HG03039 (cell line): ENCODE measurements at regions not wholly inside any gene's neighbourhood (a gene's known extent, or its start where the extent isn't known, plus 50 kb on each side); places are given as distances from the start of the nearest gene placed in this dataset.
"Not testable (repeated sequence)": the region's sequence is repeated elsewhere in the genome, so short reads cannot be mapped to it uniquely, and the experiment has no call there.

Source experiments
- ATAC-seq: cut with Tn5 transposase; IDR thresholded peaks from one replicate; pipeline ENCODE4 v1.9.1; 2021; ENCODE audit warnings: mild to moderate bottlenecking, moderate library complexity; ENCODE audit not compliant: unreplicated experiment

GRCh38 chr11:41675205-41675604 lies 215.8 kb upstream of the LRRC4C start:
- no peak for ATAC-seq

GRCh38 chr11:41713030-41713429 lies 253.6 kb upstream of the LRRC4C start:
- ATAC-seq, result no peak

- no peak for ATAC-seq
Measured at GRCh38 chr11:41714101-41714500, 254.6 kb upstream of the LRRC4C start.

GRCh38 chr11:41716862-41717261 lies 257.4 kb upstream of the LRRC4C start:
- no peak for ATAC-seq

GRCh38 chr11:41720761-41721160 lies 261.3 kb upstream of the LRRC4C start:
- no peak for ATAC-seq

GRCh38 chr11:41728161-41728560 lies 268.7 kb upstream of the LRRC4C start:
- ATAC-seq, result not testable (repeated sequence)

GRCh38 chr11:41775296-41775695 lies 315.8 kb upstream of the LRRC4C start:
- ATAC-seq, result no peak

DNA sequence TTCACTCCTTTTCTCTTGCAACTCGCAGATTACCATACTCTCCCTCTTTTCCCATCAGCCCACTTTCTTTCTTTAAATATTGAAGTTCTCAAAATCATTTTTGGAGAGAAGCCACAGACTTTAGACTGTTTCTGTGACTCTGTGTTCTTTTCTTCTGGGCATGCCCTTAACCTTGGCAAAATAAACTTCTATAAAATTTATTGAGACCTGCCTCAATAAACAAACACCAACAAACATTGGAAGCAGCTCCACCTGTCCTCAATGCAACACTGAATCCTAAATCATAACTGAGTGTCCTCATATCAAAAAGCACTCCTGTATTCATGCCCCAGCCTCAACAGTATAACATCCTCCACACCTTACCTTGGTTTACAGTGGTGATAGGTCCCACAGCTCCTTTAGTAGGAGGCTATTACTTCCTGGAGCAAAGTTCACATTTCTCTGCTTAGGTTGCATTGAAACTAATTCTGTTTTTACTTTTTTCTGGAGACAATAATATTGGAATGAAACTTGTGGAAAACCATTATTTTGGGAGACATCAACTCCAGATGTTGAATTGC lies 320.0 kb upstream of the LRRC4C start:
- no peak for ATAC-seq

DNA sequence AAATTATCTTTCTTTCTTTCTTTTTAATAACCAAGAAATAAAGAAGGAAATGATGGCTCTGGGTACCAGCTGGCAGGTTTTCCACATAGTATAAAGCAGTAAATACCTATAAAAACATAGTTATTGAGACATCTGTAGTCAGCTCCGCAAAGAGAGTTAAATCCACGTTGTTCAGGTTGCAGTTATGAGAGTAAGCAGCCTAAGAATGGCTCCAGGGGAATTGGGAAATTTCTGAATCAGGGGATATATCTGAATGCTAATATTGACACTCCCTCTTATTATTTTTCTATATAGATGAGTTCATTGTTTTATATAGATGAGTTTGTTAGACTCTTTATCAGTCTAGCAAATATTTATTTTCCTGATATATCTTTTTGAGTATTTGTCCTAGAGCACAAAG lies 322.0 kb upstream of the LRRC4C start:
- no peak for ATAC-seq

- no peak for ATAC-seq
Measured at GRCh38 chr11:41784513-41785335, 325.3 kb upstream of the LRRC4C start.

- ATAC-seq, result no peak
Measured at GRCh38 chr11:41786087-41786486, 326.6 kb upstream of the LRRC4C start.

- no peak for ATAC-seq
Measured at GRCh38 chr11:41788177-41788576, 328.7 kb upstream of the LRRC4C start.

DNA sequence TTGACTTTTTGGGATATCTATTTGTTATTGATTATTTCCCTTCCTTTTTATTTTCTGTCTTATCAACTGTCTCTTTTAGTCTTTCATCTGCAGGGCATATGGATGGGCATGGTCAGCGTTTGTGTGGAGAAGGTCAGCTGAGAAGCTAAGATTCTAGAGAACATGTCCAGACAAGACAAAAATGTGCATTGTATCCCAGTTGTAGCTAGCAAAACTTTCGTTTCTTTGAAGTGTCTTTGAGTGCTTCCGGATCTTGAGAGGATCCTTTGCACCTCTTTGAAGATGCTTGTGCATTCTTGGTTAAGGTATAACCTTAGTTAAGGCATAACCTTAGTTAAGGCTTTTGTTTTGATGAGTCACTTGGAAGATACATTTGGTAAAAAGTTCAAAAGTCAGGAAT lies 329.9 kb upstream of the LRRC4C start:
- ATAC-seq, result no peak

GRCh38 chr11:41795004-41795403 lies 335.6 kb upstream of the LRRC4C start:
- ATAC-seq, result no peak

GRCh38 chr11:41799754-41800153 lies 340.3 kb upstream of the LRRC4C start:
- ATAC-seq, result no peak

DNA sequence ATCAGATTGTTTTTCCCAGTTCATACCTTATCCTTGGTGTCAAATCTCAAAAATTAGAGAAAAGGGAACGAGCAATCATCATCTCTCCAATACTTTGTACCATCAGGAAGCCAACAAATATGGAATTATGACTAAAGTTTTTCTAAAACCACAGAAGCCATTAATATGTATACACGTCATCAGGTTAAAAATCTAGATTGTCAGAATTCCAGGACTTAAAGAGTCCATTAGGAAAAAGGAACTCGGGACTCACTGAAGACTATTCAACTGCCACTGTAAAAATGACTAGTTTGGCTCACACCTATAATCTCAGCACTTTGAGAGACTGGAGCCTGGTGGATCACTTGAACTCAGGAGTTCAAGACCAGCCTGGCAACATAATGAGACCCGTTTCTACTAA lies 344.4 kb upstream of the LRRC4C start:
- ATAC-seq, result no peak

- ATAC-seq, result no peak
Measured at GRCh38 chr11:41816396-41816795, 356.9 kb upstream of the LRRC4C start.

- not testable (repeated sequence) for ATAC-seq
Measured at GRCh38 chr11:41824287-41824686, 364.8 kb upstream of the LRRC4C start.

DNA sequence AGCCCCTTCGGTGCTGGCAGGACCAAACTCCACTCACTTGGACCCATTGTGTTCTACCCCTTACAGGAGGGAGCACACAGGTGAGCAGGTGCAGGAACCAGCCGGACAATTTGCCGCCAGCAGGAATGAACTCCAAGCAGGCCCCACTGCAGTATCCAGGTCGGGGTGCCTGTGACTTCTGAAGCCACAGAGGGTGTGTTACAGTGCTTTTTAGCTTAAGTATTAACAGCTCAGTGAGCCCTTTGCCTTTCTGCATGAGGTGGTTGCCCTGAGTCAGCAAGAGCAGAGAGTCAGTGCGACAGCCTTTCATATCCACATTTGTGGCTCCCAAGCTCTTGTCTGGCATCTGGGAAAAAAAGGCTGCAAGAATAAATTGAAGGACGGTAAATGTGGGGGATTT lies 366.6 kb upstream of the LRRC4C start:
- no peak for ATAC-seq

DNA sequence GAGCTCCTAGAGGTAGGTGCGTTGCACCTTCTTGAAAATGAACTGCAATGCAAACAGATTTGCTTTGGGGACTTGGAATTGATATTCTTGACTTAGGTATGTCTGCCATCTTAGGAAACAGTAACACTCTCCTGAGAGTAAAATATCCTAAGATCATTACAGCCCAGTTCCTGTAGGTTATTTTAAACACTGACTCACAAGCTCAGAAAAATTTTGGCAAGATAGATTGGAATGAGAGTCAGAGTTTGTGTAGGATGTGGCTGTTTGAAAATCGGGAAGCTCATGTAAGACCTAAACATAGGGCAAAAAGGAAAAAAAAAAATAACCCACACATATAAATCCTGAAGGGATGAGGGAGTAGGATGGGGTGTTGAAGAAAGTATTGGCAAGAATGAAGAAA lies 377.0 kb upstream of the LRRC4C start:
- ATAC-seq, result no peak

GRCh38 chr11:41842673-41843072 lies 383.2 kb upstream of the LRRC4C start:
- ATAC-seq, result no peak

GRCh38 chr11:41845066-41845465 lies 385.6 kb upstream of the LRRC4C start:
- ATAC-seq, result no peak

- ATAC-seq, result no peak
Measured at GRCh38 chr11:41848349-41848748, 388.9 kb upstream of the LRRC4C start.
